ENCODE measurements at regions not wholly inside any gene's neighbourhood (a gene's known extent, or its start where the extent isn't known, plus 50 kb on each side); places are given as distances from the start of the nearest gene placed in this dataset.

- TF ChIP-seq POLR2AphosphoS5 (IDR thresholded peaks at IDR 0.05; ENCODE audit: low read depth) (no peak), CTCF (IDR thresholded peaks at IDR 0.05; ENCODE audit: insufficient read depth, low read length) (no peak), REST (IDR thresholded peaks at IDR 0.05; ENCODE audit: insufficient replicate concordance, low read depth) (no peak), GABPA (IDR thresholded peaks at IDR 0.05; ENCODE audit: low read depth) (no peak), SPI1 (IDR thresholded peaks at IDR 0.05; ENCODE audit: borderline replicate concordance, low read depth) (no peak)
- no peak for DNase-seq (ENCODE audit: low read depth in 1 of 2, low spot score in 1 of 2)
- no peak overlapping the region for H3K27ac ChIP-seq (replicated peaks)
- H3K4me3 ChIP-seq (replicated peaks; ENCODE audit: insufficient read depth, low read length), result no peak overlapping the region
- H3K27me3 ChIP-seq (ENCODE audit: insufficient read depth, poor library complexity, severe bottlenecking), result no peaks in the 10 kb centered on the region
Observed at GRCh38 chr11:13896175-13896980, 66.1 kb upstream of the SPON1 start.

- no peak for DNase-seq (ENCODE audit: low read depth in 1 of 2, low spot score in 1 of 2)
- H3K4me3 ChIP-seq (replicated peaks; ENCODE audit: insufficient read depth, low read length), result no peak overlapping the region
- no peak overlapping the region for H3K27ac ChIP-seq (replicated peaks)
- TF ChIP-seq CTCF (IDR thresholded peaks at IDR 0.05; ENCODE audit: insufficient read depth, low read length) (no peak), REST (IDR thresholded peaks at IDR 0.05; ENCODE audit: insufficient replicate concordance, low read depth) (no peak), SPI1 (IDR thresholded peaks at IDR 0.05; ENCODE audit: borderline replicate concordance, low read depth) (no peak), GABPA (IDR thresholded peaks at IDR 0.05; ENCODE audit: low read depth) (no peak), POLR2AphosphoS5 (IDR thresholded peaks at IDR 0.05; ENCODE audit: low read depth) (no peak)
- H3K27me3 ChIP-seq (ENCODE audit: insufficient read depth, poor library complexity, severe bottlenecking), result no peaks in the 10 kb centered on the region
Observed at GRCh38 chr11:13896981-13897353, 65.6 kb upstream of the SPON1 start.

GRCh38 chr11:13897646-13898276, 64.8 kb upstream of the SPON1 start:
- Histone ChIP-seq H3K4me3 (replicated peaks; ENCODE audit: insufficient read depth, low read length) (no peak overlapping the region), H3K27ac (replicated peaks) (no peak overlapping the region), H3K27me3 (ENCODE audit: insufficient read depth, poor library complexity, severe bottlenecking) (no peaks in the 10 kb centered on the region)
- TF ChIP-seq GABPA (IDR thresholded peaks at IDR 0.05; ENCODE audit: low read depth) (no peak), CTCF (IDR thresholded peaks at IDR 0.05; ENCODE audit: insufficient read depth, low read length) (no peak), SPI1 (IDR thresholded peaks at IDR 0.05; ENCODE audit: borderline replicate concordance, low read depth) (no peak), REST (IDR thresholded peaks at IDR 0.05; ENCODE audit: insufficient replicate concordance, low read depth) (no peak), POLR2AphosphoS5 (IDR thresholded peaks at IDR 0.05; ENCODE audit: low read depth) (no peak)
- DNase-seq (ENCODE audit: low read depth in 1 of 2, low spot score in 1 of 2), result no peak
